LNCaP clone FGC (cell line): ENCODE measurements at regions not wholly inside any gene's neighbourhood (a gene's known extent, or its start where the extent isn't known, plus 50 kb on each side); places are given as distances from the start of the nearest gene placed in this dataset.

Source experiments
- DNase-seq: peaks from one replicate; pipeline ENCODE4 v3.0.0-alpha.2; 2011; ENCODE audit warnings: low read depth
- H3K4me3 ChIP-seq: 2 replicates; pipeline ENCODE4 v1.5.1; 2011; ENCODE audit warnings: mild to moderate bottlenecking, low read depth, low read length, control low read depth
- TF ChIP-seq, protein P1 (sequence below): IDR thresholded peaks from 2 replicates; pipeline ENCODE4 v1.5.1; 2012; ENCODE audit warnings: mild to moderate bottlenecking; ENCODE audit not compliant: control insufficient read depth, insufficient read depth; ENCODE audit errors: extremely low read depth

GRCh38 chr13:83589814-83590213, 292.5 kb downstream of the SLITRK1 start:
- TF ChIP-seq, protein P1, sequence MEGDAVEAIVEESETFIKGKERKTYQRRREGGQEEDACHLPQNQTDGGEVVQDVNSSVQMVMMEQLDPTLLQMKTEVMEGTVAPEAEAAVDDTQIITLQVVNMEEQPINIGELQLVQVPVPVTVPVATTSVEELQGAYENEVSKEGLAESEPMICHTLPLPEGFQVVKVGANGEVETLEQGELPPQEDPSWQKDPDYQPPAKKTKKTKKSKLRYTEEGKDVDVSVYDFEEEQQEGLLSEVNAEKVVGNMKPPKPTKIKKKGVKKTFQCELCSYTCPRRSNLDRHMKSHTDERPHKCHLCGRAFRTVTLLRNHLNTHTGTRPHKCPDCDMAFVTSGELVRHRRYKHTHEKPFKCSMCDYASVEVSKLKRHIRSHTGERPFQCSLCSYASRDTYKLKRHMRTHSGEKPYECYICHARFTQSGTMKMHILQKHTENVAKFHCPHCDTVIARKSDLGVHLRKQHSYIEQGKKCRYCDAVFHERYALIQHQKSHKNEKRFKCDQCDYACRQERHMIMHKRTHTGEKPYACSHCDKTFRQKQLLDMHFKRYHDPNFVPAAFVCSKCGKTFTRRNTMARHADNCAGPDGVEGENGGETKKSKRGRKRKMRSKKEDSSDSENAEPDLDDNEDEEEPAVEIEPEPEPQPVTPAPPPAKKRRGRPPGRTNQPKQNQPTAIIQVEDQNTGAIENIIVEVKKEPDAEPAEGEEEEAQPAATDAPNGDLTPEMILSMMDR = no peak
- no peak for DNase-seq
- H3K4me3 ChIP-seq = no peak overlapping the region

DNA sequence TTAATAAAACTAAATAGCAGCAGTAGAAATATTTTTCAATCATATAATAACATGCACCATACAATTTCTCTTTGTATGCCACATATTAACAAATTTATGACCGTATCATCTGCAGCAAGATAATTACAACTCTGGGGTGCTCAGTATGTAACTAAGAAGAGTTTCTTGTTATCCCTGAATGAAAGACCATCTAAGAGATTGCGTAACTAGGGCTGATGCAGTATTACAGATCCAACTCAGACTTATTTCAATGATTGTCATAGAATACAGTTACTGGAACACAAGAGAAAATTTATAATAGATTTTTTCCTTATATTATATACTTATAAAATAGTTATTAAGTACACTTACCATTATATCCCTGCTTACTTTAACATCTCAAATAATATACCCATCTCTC, 305.1 kb downstream of the SLITRK1 start:
- H3K4me3 ChIP-seq = no peak overlapping the region
- DNase-seq = no peak
- TF ChIP-seq, protein P1 = no peak

- TF ChIP-seq, protein P1 = no peak
- H3K4me3 ChIP-seq = no peak overlapping the region
- no peak for DNase-seq
Observed at GRCh38 chr13:83568019-83568418, 314.3 kb downstream of the SLITRK1 start.

GRCh38 chr13:83563499-83563898, 318.8 kb downstream of the SLITRK1 start:
- DNase-seq = no peak
- TF ChIP-seq, protein P1 = no peak
- no peak overlapping the region for H3K4me3 ChIP-seq

DNA sequence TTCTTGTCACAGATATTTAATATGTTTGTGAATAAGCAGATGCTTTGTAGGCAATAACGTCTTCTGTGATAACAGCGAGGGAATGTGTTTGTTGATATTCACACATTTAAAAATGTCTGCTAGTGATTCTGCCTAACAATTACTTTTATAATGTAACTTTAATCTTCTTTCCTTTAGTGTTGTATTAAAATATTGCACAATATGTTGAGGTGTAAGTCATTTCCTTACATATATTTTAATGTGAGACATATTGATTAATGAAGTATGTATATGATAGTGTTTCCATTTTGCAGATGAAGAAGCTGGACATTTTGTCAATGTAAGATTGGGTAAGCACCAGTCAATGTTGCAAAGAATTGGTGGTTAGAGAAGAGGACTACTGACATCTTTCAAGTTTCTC, 324.4 kb downstream of the SLITRK1 start:
- DNase-seq = no peak
- TF ChIP-seq, protein P1 = no peak
- no peak overlapping the region for H3K4me3 ChIP-seq

GRCh38 chr13:83549671-83550070, 332.6 kb downstream of the SLITRK1 start:
- DNase-seq = no peak

DNA sequence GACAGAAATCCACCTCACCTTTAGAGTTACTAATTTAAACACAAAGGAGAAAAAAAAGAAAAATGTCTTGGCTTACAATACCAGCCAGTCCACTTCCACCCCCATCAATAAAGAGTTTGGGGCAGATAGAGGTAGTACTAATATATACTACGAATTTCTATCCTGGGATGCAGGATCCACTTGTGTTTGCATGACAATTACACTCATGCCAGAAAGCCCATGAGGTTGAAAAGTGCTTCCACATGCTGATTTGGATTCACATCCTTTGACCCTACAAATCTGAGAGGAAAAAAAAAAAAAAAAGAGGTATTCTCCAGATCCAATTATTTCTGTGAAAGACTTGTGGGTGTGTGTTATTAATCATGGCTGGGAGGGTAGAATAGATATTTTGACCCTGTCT, 335.2 kb downstream of the SLITRK1 start:
- no peak overlapping the region for H3K4me3 ChIP-seq
- TF ChIP-seq, protein P1 = no peak
- DNase-seq = no peak

More at GRCh38 chr13:83549671-83550070, 332.6 kb downstream of the SLITRK1 start:
- H3K4me3 ChIP-seq = no peak overlapping the region
- TF ChIP-seq, protein P1 = no peak
